ENCODE measurements at regions not wholly inside any gene's neighbourhood (a gene's known extent, or its start where the extent isn't known, plus 50 kb on each side); places are given as distances from the start of the nearest gene placed in this dataset.

- TF ChIP-seq CTCF (IDR thresholded peaks at IDR 0.05; ENCODE audit: borderline replicate concordance, extremely low read depth, low read length, poor library complexity, severe bottlenecking) (no peak), EZH2 (IDR thresholded peaks at IDR 0.05; ENCODE audit: borderline replicate concordance, low read depth, low read length, severe bottlenecking) (no peak)
Measured at GRCh38 chr2:23127465-23127864, 257.5 kb upstream of the KLHL29 start.

Data from DND-41 (cell line).